ENCODE measurements at regions not wholly inside any gene's neighbourhood (a gene's known extent, or its start where the extent isn't known, plus 50 kb on each side); places are given as distances from the start of the nearest gene placed in this dataset.
"Not testable (repeated sequence)": the region's sequence is repeated elsewhere in the genome, so short reads cannot be mapped to it uniquely, and the experiment has no call there.

- DNase-seq (ENCODE audit: low spot score), result no peak
These were observed 434.2 kb downstream of the SOX9 start for GRCh38 chr17:72555052-72555451.

GRCh38 chr17:72556944-72557826, 436.4 kb downstream of the SOX9 start:
- peak; percentile 59 for DNase-seq (ENCODE audit: low spot score)

- no peak for DNase-seq (ENCODE audit: low spot score)
These were observed 438.2 kb downstream of the SOX9 start for GRCh38 chr17:72558971-72559476.

- DNase-seq (ENCODE audit: low spot score), result peak; percentile 66
These were observed 439.8 kb downstream of the SOX9 start for GRCh38 chr17:72560303-72561247.

- no peak for DNase-seq (ENCODE audit: low spot score)
These were observed 440.4 kb downstream of the SOX9 start for GRCh38 chr17:72561266-72561665.

- DNase-seq (ENCODE audit: low spot score), result no peak
These were observed 440.9 kb downstream of the SOX9 start for GRCh38 chr17:72561680-72562079.

GRCh38 chr17:72562615-72563188, 441.9 kb downstream of the SOX9 start:
- DNase-seq (ENCODE audit: low spot score), result no peak

GRCh38 chr17:72563952-72564351, 443.1 kb downstream of the SOX9 start:
- no peak for DNase-seq (ENCODE audit: low spot score)

- no peak for DNase-seq (ENCODE audit: low spot score)
These were observed 444.2 kb downstream of the SOX9 start for GRCh38 chr17:72565006-72565405.

GRCh38 chr17:72565758-72566157, 444.9 kb downstream of the SOX9 start:
- DNase-seq (ENCODE audit: low spot score), result no peak

- DNase-seq (ENCODE audit: low spot score), result no peak
These were observed 446.1 kb downstream of the SOX9 start for GRCh38 chr17:72566671-72567484.

GRCh38 chr17:72567774-72568173, 447.0 kb downstream of the SOX9 start:
- DNase-seq (ENCODE audit: low spot score), result no peak

GRCh38 chr17:72569148-72569946, 448.5 kb downstream of the SOX9 start:
- DNase-seq (ENCODE audit: low spot score), result no peak

GRCh38 chr17:72571813-72572396, 451.1 kb downstream of the SOX9 start:
- no peak for DNase-seq (ENCODE audit: low spot score)

GRCh38 chr17:72572604-72573491, 452.0 kb downstream of the SOX9 start:
- no peak for DNase-seq (ENCODE audit: low spot score)

GRCh38 chr17:72573492-72573801, 452.6 kb downstream of the SOX9 start:
- DNase-seq (ENCODE audit: low spot score), result not testable (repeated sequence)

- DNase-seq (ENCODE audit: low spot score), result no peak
These were observed 454.1 kb downstream of the SOX9 start for GRCh38 chr17:72574675-72575510.

- DNase-seq (ENCODE audit: low spot score), result no peak
These were observed 454.9 kb downstream of the SOX9 start for GRCh38 chr17:72575542-72576233.

All from cerebellar cortex (tissue), 1 donor.